ENCODE measurements at regions not wholly inside any gene's neighbourhood (a gene's known extent, or its start where the extent isn't known, plus 50 kb on each side); places are given as distances from the start of the nearest gene placed in this dataset.

DNA sequence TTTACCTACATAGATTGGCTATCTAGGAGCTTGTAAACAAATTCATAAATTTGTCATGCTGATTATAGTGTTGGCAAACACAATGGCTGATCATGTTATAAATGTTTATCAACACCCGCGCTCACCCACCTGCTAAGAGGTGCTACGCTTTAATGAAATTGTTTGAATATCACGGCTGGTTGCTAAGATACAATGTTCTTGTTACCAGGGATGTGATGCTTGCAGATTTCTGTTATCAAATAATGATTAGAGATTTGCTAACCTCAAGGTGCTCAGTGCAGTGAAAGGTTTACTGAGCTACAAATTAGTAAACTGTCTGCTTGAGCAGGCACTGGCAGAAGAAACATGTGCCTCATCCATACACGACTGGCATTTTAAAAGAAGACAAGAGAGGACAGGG is 160.0 kb upstream of the ZEB2 start:
- Histone ChIP-seq H3K36me3 (no peaks in the 10 kb centered on the region), H3K9me3 (ENCODE audit: low read depth) (no peaks in the 10 kb centered on the region), H3K4me1 (ENCODE audit: low read depth) (no peaks in the 10 kb centered on the region), H3K4me3 (no peak overlapping the region), H3K27me3 (no peaks in the 10 kb centered on the region), H3K27ac (no peak overlapping the region)
- DNase-seq (ENCODE audit: low read depth in 1 of 2, low spot score in 1 of 2) = no peak
- TF ChIP-seq, protein P1, sequence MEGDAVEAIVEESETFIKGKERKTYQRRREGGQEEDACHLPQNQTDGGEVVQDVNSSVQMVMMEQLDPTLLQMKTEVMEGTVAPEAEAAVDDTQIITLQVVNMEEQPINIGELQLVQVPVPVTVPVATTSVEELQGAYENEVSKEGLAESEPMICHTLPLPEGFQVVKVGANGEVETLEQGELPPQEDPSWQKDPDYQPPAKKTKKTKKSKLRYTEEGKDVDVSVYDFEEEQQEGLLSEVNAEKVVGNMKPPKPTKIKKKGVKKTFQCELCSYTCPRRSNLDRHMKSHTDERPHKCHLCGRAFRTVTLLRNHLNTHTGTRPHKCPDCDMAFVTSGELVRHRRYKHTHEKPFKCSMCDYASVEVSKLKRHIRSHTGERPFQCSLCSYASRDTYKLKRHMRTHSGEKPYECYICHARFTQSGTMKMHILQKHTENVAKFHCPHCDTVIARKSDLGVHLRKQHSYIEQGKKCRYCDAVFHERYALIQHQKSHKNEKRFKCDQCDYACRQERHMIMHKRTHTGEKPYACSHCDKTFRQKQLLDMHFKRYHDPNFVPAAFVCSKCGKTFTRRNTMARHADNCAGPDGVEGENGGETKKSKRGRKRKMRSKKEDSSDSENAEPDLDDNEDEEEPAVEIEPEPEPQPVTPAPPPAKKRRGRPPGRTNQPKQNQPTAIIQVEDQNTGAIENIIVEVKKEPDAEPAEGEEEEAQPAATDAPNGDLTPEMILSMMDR (IDR thresholded peaks at IDR 0.05; ENCODE audit: low read depth, low read length) = no peak

GRCh38 chr2:144678736-144679135 is 158.8 kb upstream of the ZEB2 start:
- Histone ChIP-seq H3K4me3 (no peak overlapping the region), H3K9me3 (ENCODE audit: low read depth) (no peaks in the 10 kb centered on the region), H3K4me1 (ENCODE audit: low read depth) (no peaks in the 10 kb centered on the region), H3K27me3 (no peaks in the 10 kb centered on the region), H3K27ac (no peak overlapping the region), H3K36me3 (no peaks in the 10 kb centered on the region)
- no peak for DNase-seq (ENCODE audit: low read depth in 1 of 2, low spot score in 1 of 2)
- TF ChIP-seq, protein P1 (IDR thresholded peaks at IDR 0.05; ENCODE audit: low read depth, low read length) = no peak

GRCh38 chr2:144675731-144676130 is 155.8 kb upstream of the ZEB2 start:
- TF ChIP-seq, protein P1 (IDR thresholded peaks at IDR 0.05; ENCODE audit: low read depth, low read length) = no peak
- no peak for DNase-seq (ENCODE audit: low read depth in 1 of 2, low spot score in 1 of 2)
- Histone ChIP-seq H3K9me3 (ENCODE audit: low read depth) (no peaks in the 10 kb centered on the region), H3K27me3 (no peaks in the 10 kb centered on the region), H3K27ac (no peak overlapping the region), H3K4me1 (ENCODE audit: low read depth) (no peaks in the 10 kb centered on the region), H3K4me3 (no peak overlapping the region), H3K36me3 (no peaks in the 10 kb centered on the region)

- no peak overlapping the region for H3K4me3 ChIP-seq
- H3K27me3 ChIP-seq = no peaks in the 10 kb centered on the region
- no peaks in the 10 kb centered on the region for H3K36me3 ChIP-seq
- no peak overlapping the region for H3K27ac ChIP-seq
- no peak for DNase-seq (ENCODE audit: low read depth in 1 of 2, low spot score in 1 of 2)
- no peaks in the 10 kb centered on the region for H3K4me1 ChIP-seq (ENCODE audit: low read depth)
- TF ChIP-seq, protein P1 (IDR thresholded peaks at IDR 0.05; ENCODE audit: low read depth, low read length) = no peak
- no peaks in the 10 kb centered on the region for H3K9me3 ChIP-seq (ENCODE audit: low read depth)
Observed at GRCh38 chr2:144675331-144675730, 155.4 kb upstream of the ZEB2 start.

DNA sequence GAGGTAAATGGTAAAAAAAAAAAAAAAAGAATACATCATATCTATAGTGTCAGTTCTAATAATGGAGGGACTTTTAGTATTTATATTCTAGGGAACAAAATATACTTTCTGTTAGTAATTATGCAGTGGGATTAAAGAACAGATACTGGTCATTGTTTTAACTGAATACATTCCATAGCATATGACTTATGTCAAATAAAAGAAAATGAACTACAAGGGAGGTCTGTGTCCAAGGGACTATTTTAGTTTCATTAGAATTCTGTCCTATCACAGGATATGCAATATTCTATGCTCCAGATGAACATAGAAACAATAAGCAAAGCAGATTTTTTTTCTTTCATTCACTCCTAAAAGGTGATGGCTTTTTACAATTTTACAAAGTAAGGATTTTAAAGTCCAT is 154.2 kb upstream of the ZEB2 start:
- Histone ChIP-seq H3K36me3 (no peaks in the 10 kb centered on the region), H3K4me1 (ENCODE audit: low read depth) (no peaks in the 10 kb centered on the region)

More for the DNA sequence above, 154.2 kb upstream of the ZEB2 start:
- no peaks in the 10 kb centered on the region for H3K9me3 ChIP-seq (ENCODE audit: low read depth)
- no peak overlapping the region for H3K27ac ChIP-seq
- TF ChIP-seq, protein P1 (IDR thresholded peaks at IDR 0.05; ENCODE audit: low read depth, low read length) = no peak
- H3K27me3 ChIP-seq = no peaks in the 10 kb centered on the region
- DNase-seq (ENCODE audit: low read depth in 1 of 2, low spot score in 1 of 2) = no peak
- no peak overlapping the region for H3K4me3 ChIP-seq
